Body of pancreas (tissue), 4 donors: ENCODE measurements at regions not wholly inside any gene's neighbourhood (a gene's known extent, or its start where the extent isn't known, plus 50 kb on each side); places are given as distances from the start of the nearest gene placed in this dataset.

Experiments used
- CTCF ChIP-seq, 7 experiments: fragments of 450-650 bp in 4 of 7; fragments of 200-600 bp in 3 of 7; sonication (generic) in 3 of 7; IDR thresholded peaks; one replicate each; pipeline ENCODE4 v1.5.1; 2016 to 2019; ENCODE audit warnings: antibody characterized with exemption in 7 of 7
- POLR2A ChIP-seq, 3 donors: fragments of 450-650 bp; IDR thresholded peaks; one replicate each; pipeline ENCODE4 v1.6.1; 2016; ENCODE audit warnings: antibody characterized with exemption in 3 of 3, mild to moderate bottlenecking in 2 of 3

GRCh38 chr12:58645946-58646345, 274.4 kb downstream of the LRIG3 start:
- TF ChIP-seq CTCF (IDR thresholded peaks at IDR 0.05) = no peak
- TF ChIP-seq POLR2A (IDR thresholded peaks at IDR 0.05) = no peak
